GM19455 (cell line): ENCODE measurements at regions not wholly inside any gene's neighbourhood (a gene's known extent, or its start where the extent isn't known, plus 50 kb on each side); places are given as distances from the start of the nearest gene placed in this dataset.

Experiments used
- ATAC-seq: cut with Tn5 transposase; IDR thresholded peaks from one replicate; pipeline ENCODE4 v1.9.1; 2021; ENCODE audit not compliant: unreplicated experiment

DNA sequence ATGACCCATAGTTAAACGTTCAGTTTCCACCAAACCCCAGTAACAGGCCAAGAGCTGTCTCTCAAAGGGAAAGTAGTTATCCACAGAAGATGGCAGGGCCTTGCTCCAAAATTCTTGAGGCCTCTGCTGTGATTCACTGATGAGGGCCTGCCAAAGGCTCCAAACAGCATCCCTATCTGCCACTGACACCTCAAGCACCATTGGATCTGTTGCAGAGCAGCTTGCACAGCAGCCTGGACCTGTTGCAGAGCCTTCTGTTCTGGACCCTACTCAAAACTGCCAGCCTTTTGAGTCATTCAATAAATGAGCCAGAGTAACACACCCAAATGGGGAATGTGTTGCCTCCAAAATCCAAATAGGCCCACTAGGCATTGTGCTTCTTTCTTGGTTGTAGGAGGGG lies 741.5 kb upstream of the RGMB start:
- no peak for ATAC-seq

DNA sequence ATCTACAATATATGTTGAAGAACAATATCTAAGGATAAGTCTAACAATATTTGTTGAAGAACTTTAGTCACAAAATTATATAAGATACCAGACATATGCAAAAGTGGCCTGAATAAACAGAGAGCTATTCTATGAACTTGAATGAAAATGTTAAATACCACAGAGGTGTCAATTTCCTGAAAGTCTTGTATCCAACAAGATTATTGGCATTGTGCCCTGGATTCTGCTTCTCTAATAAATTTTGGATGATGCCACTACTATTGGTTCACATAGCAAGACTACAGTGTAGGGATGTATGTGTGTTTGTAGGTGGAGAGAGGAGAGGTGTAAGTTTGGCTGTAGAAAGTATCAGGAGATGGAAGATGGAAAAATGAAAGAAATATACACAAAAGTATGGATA lies 731.8 kb upstream of the RGMB start:
- ATAC-seq, result no peak

DNA sequence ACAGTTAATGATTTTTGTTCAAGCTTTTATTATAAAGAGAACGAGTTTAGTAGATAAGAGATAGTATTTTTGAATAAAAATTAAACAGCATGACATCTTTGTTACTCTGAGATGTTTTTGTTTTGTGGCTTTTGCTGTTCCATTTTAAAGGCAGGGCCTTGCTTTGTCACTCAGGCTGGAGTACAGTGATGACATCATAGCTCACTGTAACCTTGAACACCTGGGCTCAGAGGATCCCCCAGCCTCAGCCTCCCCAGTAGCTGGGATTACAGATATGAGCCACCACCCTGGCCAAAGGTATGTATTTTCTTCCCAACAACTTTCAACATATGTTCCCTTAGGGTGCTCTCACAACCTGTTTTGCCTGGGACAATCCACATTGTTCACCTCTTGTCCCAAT lies 730.9 kb upstream of the RGMB start:
- ATAC-seq, result no peak

DNA sequence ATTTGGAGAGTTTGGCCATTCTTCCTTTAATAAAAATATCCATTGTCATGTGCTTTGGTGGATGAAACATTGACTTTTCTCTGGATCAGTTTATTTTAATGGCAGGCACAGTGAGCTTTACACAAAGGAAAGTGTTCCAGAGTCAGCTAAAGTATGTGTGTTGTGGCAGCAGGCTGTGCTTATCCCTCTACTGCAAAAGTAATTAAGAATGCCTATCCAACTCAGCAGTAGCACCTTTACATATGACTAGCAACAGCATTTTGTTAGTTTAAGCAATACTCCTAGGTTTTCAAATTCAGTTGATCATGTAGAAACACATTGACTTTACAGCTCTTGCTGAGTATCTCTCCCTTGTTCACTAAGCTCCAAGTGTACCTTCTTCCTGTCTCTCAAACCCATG lies 730.5 kb upstream of the RGMB start:
- ATAC-seq, result no peak

DNA sequence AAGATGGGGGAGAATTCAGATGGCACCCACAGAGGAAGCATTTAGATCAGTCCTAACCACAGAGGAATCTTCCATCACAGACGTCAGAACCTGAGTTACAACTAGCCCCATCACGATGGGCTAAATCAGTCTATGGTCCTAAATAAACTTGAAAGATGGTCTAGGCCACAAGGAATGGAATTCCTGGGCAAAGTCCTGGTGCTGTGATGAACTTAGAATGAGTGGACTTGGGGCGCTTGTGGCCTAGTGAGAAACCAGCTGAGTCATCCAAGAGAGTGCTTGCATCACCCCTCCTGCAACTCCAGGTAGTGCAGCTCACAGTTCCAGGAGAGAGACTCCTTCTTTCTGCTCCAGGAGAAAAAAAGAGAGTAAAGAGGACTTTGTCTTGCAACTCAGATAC lies 722.9 kb upstream of the RGMB start:
- ATAC-seq, result no peak

DNA sequence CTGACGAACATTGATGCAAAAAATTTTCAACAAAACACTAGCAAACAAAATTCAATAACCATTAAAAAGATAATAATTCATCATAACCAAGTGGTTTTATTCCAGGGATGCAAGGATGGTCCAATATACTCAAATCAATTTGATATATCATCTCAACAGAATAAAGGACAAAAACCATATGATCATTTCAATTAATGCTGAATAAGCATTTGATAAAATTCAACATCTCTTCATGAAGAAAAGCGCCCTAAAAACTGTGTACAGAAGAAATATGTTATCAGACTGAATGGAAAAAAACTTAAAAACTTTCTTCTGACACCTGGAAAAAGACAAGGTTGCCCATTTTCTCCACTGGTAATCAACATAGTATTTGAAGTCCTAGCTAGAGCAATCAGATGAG lies 720.3 kb upstream of the RGMB start:
- no peak for ATAC-seq

DNA sequence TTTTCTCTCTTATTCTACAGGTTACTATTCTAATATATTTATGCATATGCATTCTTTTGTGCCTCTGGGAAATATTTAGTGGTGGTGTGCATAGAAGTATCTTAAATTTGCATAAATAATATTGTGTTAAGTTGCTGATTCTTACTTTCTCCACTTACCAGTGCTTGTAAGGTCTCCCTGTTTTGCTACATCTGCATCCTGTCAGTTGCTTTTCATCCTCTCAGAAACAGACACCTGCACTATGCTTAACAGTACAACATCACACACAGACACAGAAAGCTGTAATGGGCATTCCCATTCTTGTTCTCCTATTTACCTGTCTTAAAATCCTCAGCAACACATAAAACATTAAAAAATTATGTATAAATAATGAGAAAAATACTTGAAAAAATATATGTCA lies 713.3 kb upstream of the RGMB start:
- no peak for ATAC-seq

DNA sequence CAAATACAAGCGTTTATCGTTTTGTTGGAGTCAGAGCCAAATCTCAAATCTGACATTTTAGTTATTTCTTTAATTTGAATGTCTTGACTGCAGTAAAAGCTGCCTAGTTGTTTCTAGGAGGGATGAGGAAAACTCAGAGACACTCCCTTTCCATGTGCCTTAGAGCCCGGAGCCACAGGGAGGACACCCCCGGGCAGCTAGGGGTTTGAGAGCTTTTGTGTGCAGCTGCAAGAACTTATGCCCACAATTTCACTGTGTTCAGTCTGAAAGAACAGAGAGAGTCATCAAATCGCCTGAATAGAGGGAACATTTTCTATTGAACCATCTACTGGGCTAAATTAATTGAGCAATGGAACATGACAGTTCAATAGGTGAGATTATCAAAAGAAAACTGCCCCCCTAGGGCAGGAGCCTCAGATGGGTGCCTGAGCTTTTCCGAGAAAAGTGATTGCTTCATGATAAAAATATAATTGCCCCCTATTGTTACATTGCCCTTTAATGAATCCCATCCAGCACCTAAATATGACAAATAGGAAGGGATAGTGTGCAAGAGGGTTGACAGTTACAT lies 709.3 kb upstream of the RGMB start:
- no peak for ATAC-seq

DNA sequence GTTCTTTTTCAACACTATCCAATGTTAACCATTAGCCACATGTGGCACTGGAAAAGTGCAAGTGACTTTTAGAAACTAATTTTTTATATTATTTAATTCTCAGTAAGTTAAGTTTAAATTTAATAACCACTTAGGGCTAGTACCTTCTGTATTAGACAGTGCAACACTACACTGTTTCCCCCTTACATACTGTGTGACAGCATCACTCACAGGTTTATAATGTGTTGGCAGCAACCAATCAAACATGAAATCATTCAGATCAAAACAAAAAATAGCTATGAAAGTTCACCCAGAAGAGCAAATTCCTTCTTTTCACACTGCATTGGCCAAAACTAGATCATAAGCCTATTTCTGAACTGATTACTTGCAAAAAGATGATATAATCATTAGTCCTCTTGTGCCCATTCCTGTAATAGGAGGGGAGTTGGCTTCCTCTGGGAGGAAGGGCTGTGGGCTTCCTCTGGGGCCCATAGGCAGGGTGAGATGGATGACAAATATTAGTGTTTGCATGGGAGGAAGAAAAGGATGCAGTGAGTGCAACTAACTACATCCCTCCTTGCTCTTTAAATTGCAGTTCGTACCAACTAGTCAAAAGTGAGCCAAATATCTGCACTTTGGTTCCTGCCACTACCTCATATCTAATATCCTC lies 708.1 kb upstream of the RGMB start:
- no peak for ATAC-seq

DNA sequence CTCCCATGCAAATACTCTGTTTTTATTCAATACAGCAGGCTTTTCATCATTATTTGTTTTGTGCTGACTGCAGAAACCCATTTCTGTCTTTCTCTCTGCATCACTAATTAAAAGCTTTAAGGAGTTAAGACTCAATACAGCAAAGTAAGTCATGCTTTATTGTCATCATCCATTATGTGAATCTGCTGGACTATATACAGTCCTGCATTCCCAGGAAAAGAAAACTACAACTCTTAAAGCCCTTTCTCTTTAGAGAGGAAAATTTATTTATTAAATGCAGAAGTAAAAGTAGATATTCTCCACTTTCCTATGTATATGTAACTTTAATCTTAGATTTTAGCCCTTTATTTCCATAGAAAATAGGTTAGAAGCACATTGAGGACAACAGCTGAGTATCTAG lies 706.6 kb upstream of the RGMB start:
- ATAC-seq, result no peak

DNA sequence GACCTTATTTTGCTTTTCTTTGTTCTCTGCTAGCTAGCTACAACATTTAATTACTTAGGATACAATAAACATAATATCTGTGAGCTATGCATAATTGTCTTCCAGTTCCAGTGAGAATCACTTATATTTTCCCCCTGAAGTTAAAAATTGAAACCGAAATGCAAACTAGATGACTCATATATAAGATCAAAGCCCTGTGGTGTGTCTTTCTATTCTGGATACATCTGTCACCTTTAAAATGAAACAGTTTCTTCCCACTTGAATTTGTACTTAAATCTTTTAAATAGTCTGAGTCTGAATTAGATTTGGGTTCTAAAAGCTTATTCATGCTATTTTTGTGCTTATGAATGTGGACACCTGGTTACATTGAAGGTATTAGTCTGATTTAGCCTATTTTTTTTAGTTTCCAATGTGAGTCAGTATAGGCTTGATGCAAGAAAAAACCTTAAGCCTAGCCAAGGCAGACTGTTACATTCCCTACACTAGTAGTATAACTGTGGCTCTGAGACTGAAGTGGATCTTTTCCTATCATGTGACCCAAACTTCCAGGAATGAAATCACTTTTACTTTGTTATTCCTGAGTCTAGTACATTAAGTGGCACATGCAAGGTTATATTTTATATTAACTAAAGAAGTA lies 703.5 kb upstream of the RGMB start:
- peak; percentile 63 for ATAC-seq

DNA sequence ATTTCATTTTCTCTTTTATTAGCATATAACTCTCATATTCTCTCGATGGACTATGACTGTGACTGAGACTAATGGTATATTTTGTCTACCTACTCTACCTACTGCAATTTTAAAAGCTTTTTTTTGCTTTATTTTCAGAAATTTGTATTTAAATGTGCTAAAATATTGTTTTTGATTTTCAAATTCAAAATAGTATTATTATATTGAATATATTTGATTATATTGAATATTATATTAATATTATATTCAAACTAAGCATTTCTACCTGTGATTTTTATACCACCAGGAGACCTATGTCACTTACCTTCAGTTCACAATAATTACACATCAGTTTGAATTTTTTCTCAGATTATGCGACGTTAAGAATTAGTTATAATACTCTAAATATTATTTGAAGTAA lies 700.5 kb upstream of the RGMB start:
- no peak for ATAC-seq

DNA sequence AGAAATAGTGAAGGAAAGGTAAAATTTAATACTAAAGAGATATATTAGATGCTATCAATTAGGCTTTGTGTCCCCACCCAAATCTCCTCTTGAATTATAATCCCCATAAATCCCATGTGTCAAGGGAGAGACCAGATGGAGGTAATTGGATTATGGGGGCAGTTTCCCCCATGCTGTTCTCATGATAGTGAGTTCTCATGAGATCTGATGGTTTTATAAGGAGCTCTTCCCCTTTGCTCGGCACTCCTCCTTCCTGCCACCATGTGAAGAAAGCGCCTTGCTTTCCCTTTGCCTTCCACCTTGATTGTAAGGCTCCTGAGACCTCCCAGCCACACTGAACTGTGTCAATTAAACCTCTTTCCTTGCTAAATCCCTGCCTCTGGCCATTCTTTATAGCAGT lies 697.0 kb upstream of the RGMB start:
- ATAC-seq, result no peak

DNA sequence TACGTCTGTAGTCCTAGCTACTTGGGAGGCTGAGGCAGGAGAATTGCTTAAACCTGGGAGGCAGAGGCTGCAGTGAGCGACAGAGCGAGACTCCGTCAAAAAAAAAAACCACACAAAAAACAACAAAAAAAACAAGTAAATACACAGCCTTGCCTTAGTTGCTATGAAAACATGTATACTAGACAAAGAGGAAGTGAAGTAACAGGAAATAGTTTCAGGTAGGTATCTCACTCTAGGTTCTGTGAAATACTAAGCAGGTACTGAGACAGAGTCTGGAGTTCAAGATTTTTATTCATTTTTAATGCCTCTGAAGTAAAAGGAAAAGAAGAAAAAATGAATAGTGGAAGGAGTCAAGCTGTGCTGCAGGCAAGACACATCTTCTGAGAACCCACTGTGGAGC lies 687.9 kb upstream of the RGMB start:
- ATAC-seq, result no peak

DNA sequence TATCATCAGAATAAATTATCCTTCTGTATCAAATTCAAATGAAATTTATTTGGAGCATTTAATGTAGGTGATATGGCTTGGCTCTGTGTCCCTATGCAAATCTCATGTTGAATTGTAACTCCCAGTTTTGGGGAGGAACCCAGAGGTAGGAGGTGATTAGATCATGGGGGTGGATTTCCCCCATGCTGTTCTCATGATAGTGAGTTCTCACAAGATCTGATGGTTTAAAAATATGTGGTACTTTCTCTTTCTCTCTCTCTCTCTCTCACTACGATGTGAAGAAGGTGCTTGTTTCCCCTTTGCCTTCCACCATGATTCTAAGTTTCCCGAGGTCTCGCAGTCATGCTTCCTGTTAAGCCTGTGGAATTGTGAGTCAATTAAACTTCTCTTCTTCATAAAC lies 678.4 kb upstream of the RGMB start:
- no peak for ATAC-seq

DNA sequence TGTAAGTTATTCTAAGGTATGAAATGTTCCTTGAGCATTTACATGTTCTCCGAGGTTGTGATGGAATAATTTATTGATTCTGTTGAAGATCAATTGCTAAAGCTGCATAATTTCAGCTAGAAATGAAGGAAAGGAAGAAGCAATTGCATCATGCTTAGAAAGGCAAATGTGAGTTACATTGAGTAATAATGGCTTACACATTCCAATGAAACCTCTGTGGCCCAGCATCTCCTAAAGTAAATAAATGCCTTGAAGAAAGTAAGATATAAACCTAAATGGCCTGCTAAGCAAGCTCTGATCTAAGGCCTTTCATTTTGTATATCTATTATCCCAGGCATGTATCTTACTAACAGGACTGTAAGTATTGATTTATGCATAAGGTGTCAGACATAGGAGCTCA lies 677.3 kb upstream of the RGMB start:
- no peak for ATAC-seq

DNA sequence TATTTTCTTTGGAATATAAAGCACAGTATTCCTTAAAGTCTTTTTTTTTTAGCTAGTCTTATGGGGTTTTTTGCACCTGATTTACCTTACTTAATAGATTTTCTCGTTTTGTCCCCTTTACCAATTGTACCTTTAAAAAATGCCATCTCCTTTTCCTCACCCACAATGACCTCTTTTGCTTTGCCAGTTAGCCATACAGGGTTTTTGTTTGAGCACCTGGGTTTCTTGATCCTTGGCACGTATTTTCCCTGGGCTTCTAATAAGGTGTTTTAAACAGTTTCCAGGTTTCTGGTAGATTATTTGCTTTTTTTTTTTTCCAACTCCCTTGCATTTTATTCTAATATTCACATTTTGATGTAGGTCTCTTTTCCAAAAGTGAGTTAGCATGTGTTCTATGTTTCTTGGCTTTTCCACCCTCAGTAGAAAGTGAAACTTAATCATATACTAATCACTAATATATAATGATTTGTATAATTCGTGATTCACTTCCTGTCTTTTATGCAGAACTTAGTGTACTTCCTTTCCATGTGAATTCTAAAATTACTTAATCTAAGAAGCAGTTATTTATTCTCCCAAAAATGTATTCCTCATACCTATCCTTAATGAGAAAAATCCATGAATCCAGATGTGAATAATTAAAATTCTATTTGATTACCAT lies 673.9 kb upstream of the RGMB start:
- ATAC-seq, result no peak

DNA sequence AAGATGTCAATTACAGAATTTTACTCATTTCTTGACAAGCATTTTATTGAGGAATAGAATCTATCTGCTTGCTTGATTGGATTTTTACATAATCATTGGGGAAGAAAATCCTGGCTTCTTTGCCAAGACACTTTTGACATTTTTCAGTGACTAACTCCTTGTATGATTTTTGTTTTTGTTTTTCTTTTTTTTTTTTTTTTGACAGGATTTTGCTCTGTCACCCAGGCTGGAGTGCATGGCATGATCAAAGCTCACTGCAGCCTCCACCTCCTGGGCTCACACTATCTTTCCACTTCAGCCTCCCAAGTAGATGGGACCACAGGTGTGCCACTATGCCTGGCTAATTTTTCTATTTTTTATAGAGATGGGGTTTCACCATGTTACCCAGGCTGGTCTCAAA lies 672.3 kb upstream of the RGMB start:
- no peak for ATAC-seq

DNA sequence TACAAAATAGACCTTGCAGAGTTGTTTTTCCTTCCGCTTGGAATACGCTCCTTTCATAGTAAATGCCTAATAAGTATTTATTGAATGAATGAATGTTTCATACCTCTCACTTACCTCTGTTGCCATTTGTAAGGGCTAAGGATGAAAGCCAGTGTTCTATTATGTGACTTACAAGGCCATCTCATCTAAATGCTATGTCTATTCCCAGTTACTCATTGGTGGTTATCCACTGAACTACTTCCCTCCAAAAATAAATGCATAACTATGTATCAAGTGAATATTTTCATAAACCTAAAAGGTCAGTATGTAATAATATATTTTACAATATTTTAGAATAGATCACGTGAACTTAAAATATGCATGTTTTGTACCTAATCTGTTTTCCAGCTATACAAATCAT lies 670.5 kb upstream of the RGMB start:
- no peak for ATAC-seq

DNA sequence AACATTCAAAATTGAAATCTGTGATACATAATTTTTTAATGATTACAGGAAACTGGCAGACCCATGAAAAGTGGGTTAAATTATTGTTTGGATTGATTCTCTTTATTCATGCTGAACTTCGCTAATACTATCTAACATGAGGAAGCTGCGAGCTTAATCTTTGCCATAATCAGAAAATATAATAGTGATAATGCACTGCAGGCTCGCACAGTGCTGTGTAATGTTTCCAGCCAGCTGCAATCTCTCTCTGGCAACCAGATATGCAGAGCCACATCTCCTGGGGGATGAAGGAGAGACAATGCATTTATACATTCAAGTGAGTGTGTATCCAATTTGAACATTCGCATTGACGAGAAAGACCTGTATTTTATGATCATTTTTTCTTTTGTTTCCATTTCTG lies 669.7 kb upstream of the RGMB start:
- ATAC-seq, result no peak

DNA sequence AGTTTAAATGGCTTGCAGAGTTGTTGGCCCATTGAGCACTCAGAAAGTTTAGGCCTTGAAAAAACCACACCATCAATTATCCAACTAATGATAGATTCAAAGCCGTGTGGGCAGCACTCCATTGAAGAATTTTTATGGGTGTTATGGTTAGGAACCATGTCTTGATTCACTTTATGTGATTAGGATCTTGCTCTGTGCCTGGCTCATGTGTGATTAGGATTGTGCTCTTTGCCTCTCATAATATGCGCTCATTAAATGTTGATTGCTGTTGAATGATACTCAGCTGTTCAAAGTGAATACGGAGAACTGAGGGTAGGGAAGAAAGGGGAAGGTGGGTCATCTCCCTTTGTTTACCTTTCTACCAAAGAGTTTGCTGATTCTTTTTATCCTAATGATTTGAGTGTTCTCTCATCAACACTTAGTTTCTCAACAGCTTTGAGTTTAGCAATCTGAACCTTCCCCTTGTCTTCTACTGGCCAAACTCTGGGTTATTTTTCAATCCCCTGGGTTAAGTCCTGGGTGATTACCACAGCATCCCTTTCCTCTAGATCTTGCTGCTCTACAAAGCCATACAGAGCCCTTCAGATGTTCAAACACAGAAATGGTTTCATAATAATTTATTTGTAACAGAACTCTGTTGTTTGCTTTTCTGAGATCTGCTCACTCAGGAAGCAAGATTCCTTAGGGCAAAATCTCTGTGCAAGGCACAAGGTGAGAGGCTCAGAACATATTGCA lies 668.8 kb upstream of the RGMB start:
- no peak for ATAC-seq

DNA sequence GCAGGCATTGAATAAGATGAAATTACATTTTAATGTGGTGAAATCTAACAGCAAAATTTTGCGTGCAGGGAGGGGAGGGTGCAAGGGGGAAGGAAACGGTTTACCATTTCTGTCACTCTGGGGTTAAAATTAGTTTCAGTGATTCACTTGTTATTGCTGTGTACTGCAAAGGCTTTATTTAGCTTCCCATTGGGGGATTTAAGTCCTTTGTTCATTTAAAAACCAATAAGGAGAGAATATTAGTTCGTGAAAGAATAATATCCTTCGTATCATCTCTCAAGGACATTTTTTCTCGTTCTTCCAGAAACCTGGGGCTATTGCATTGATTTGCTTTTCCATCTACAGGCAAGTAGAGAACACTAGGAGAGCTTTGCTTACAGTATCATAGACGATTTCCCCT lies 667.8 kb upstream of the RGMB start:
- no peak for ATAC-seq
